H9 (cell line): ENCODE measurements at regions not wholly inside any gene's neighbourhood (a gene's known extent, or its start where the extent isn't known, plus 50 kb on each side); places are given as distances from the start of the nearest gene placed in this dataset.

Source experiments
- DNase-seq: peaks from one replicate; pipeline ENCODE4 v3.0.0-alpha.2; 2017
- H2AFZ ChIP-seq: one replicate; pipeline ENCODE4 v1.6.1; 2013; ENCODE audit warnings: mild to moderate bottlenecking, low read length, control low read depth, moderate library complexity
- H2AK5ac ChIP-seq: 2 replicates; pipeline ENCODE4 v1.6.1; 2013; ENCODE audit warnings: low read length, control low read depth, mixed read lengths; ENCODE audit not compliant: insufficient read length
- H2BK120ac ChIP-seq: one replicate; pipeline ENCODE4 v1.6.1; 2013; ENCODE audit warnings: low read depth, mild to moderate bottlenecking, low read length, control low read depth, inconsistent platforms; ENCODE audit not compliant: poor library complexity, severe bottlenecking
- H2BK12ac ChIP-seq: 2 replicates; pipeline ENCODE4 v1.6.1; 2013; ENCODE audit warnings: low read length, control low read depth, mixed read lengths, low read depth; ENCODE audit not compliant: insufficient read length
- H2BK15ac ChIP-seq: 2 replicates; pipeline ENCODE4 v1.6.1; 2013; ENCODE audit warnings: low read depth, low read length, control low read depth
- H2BK20ac ChIP-seq: one replicate; pipeline ENCODE4 v1.6.1; 2013; ENCODE audit warnings: low read depth, mild to moderate bottlenecking, low read length, control low read depth, inconsistent platforms; ENCODE audit not compliant: poor library complexity, severe bottlenecking
- H2BK5ac ChIP-seq: 2 replicates; pipeline ENCODE4 v1.6.1; 2013; ENCODE audit warnings: low read length, control low read depth, mixed read lengths; ENCODE audit not compliant: insufficient read length
- H3K14ac ChIP-seq: 2 replicates; pipeline ENCODE4 v1.6.1; 2013; ENCODE audit warnings: low read length, control low read depth; ENCODE audit not compliant: insufficient read depth
- H3K18ac ChIP-seq: 2 replicates; pipeline ENCODE4 v1.6.1; 2013; ENCODE audit warnings: low read depth, mild to moderate bottlenecking, mixed read lengths, low read length, control low read depth; ENCODE audit not compliant: insufficient read length
- H3K23ac ChIP-seq: 2 replicates; pipeline ENCODE4 v1.6.1; 2013; ENCODE audit warnings: low read length, control low read depth, mixed read lengths, low read depth; ENCODE audit not compliant: insufficient read length
- H3K23me2 ChIP-seq: 2 replicates; pipeline ENCODE4 v1.6.1; 2013; ENCODE audit warnings: low read depth, mild to moderate bottlenecking, mixed read lengths, low read length, control low read depth; ENCODE audit not compliant: insufficient read length, poor library complexity, severe bottlenecking
- H3K27ac ChIP-seq: 2 replicates; pipeline ENCODE4 v1.5.1; 2013; ENCODE audit warnings: low read length, control low read depth, mixed read lengths, low read depth; ENCODE audit not compliant: insufficient read length
- H3K27me3 ChIP-seq: 2 replicates; pipeline ENCODE4 v1.6.1; 2013; ENCODE audit warnings: low read length, control low read depth, inconsistent platforms; ENCODE audit not compliant: insufficient read depth
- H3K4ac ChIP-seq: 2 replicates; pipeline ENCODE4 v1.6.1; 2013; ENCODE audit warnings: low read depth, mild to moderate bottlenecking, control low read depth, inconsistent platforms, low read length, moderate library complexity
- H3K4me1 ChIP-seq: 2 replicates; pipeline ENCODE4 v1.6.1; 2013; ENCODE audit warnings: low read length, control low read depth, inconsistent platforms; ENCODE audit not compliant: insufficient read depth
- H3K4me2 ChIP-seq: 2 replicates; pipeline ENCODE4 v1.6.1; 2013; ENCODE audit warnings: low read length, control low read depth, mixed read lengths; ENCODE audit not compliant: insufficient read length, insufficient read depth
- H3K56ac ChIP-seq: 2 replicates; pipeline ENCODE4 v1.6.1; 2013; ENCODE audit warnings: low read depth, mild to moderate bottlenecking, mixed read lengths, low read length, control low read depth; ENCODE audit not compliant: insufficient read length
- H3K79me1 ChIP-seq: 2 replicates; pipeline ENCODE4 v1.6.1; 2013; ENCODE audit warnings: low read depth, mild to moderate bottlenecking, moderate library complexity, low read length, control low read depth, inconsistent platforms; ENCODE audit not compliant: insufficient read depth, poor library complexity, severe bottlenecking
- H3K79me2 ChIP-seq: 2 replicates; pipeline ENCODE4 v1.6.1; 2013; ENCODE audit warnings: low read length, control low read depth, inconsistent platforms; ENCODE audit not compliant: insufficient read depth
- H3K9ac ChIP-seq: 2 replicates; pipeline ENCODE4 v1.6.1; 2013; ENCODE audit warnings: low read length, control low read depth, mixed read lengths; ENCODE audit not compliant: insufficient read length; ENCODE audit errors: extremely low read depth
- H3K9me3 ChIP-seq: one replicate; pipeline ENCODE4 v1.6.1; 2013; ENCODE audit warnings: low read depth, low read length, inconsistent platforms; ENCODE audit not compliant: control insufficient read depth
- H3T11ph ChIP-seq: one replicate; pipeline ENCODE4 v1.6.1; 2013; ENCODE audit warnings: mild to moderate bottlenecking, low read length, control low read depth, inconsistent platforms
- H4K20me1 ChIP-seq: one replicate; pipeline ENCODE4 v1.6.1; 2013; ENCODE audit not compliant: control insufficient read depth, insufficient read length, insufficient read depth
- H4K5ac ChIP-seq: 2 replicates; pipeline ENCODE4 v1.6.1; 2013; ENCODE audit warnings: low read depth, mild to moderate bottlenecking, mixed read lengths, low read length, control low read depth; ENCODE audit not compliant: insufficient read length
- H4K8ac ChIP-seq: replicated peaks from 2 replicates; pipeline ENCODE4 v1.6.1; 2013; ENCODE audit warnings: low read length, control low read depth, mixed read lengths, low read depth; ENCODE audit not compliant: insufficient read length
- H4K91ac ChIP-seq: 2 replicates; pipeline ENCODE4 v1.6.1; 2013; ENCODE audit warnings: low read depth, mild to moderate bottlenecking, moderate library complexity, mixed read lengths, low read length, control low read depth; ENCODE audit not compliant: insufficient read length
- H3K27ac Mint-ChIP-seq, 3 experiments: 2 replicates in 2 of 3; 3 replicates in 1 of 3; pipeline ENCODE4 v1.8.0; 2020 to 2021; ENCODE audit warnings: mixed read lengths in 3 of 3, mild to moderate bottlenecking in 1 of 3, moderate library complexity in 1 of 3
- H3K27me3 Mint-ChIP-seq: 2 replicates; pipeline ENCODE4 v1.8.0; 2021; ENCODE audit warnings: low read depth, mild to moderate bottlenecking, moderate library complexity, mixed read lengths
- H3K36me3 Mint-ChIP-seq, 3 experiments: 2 replicates in 2 of 3; 3 replicates in 1 of 3; pipeline ENCODE4 v1.8.0; 2020 to 2021; ENCODE audit warnings: low read depth in 3 of 3, mixed read lengths in 3 of 3; ENCODE audit not compliant: insufficient read depth in 1 of 3
- H3K4me1 Mint-ChIP-seq, 2 experiments: 2 replicates each; pipeline ENCODE4 v1.8.0; 2020; ENCODE audit warnings: mixed read lengths in 2 of 2
- H3K4me3 Mint-ChIP-seq, 2 experiments: 2 replicates in 1 of 2; 3 replicates in 1 of 2; pipeline ENCODE4 v1.8.0; 2020 to 2021; ENCODE audit warnings: mild to moderate bottlenecking in 2 of 2, mixed read lengths in 2 of 2, moderate library complexity in 1 of 2
- H3K9me3 Mint-ChIP-seq, 2 experiments: 2 replicates in 1 of 2; 3 replicates in 1 of 2; pipeline ENCODE4 v1.8.0; 2020; ENCODE audit warnings: mild to moderate bottlenecking in 2 of 2, mixed read lengths in 2 of 2, moderate library complexity in 1 of 2
- WGBS: extraction: QIAGEN DNeasy Blood & Tissue Kit; methylation state at CpG from one replicate; pipeline ENCODE4 v1.1.7; 2013; ENCODE audit warnings: missing lambda C conversion rate, low lambda C conversion rate, mixed read lengths; ENCODE audit not compliant: insufficient read length; ENCODE audit errors: extremely low coverage; 5-methylcytosine and 5-hydroxymethylcytosine counted together
- TF ChIP-seq, protein P1 (sequence below): fragments of 200-600 bp; sonication (generic); conservative IDR thresholded peaks from 3 replicates; pipeline ENCODE4 v1.8.0; 2021; ENCODE audit warnings: antibody characterized with exemption, mild to moderate bottlenecking

DNA sequence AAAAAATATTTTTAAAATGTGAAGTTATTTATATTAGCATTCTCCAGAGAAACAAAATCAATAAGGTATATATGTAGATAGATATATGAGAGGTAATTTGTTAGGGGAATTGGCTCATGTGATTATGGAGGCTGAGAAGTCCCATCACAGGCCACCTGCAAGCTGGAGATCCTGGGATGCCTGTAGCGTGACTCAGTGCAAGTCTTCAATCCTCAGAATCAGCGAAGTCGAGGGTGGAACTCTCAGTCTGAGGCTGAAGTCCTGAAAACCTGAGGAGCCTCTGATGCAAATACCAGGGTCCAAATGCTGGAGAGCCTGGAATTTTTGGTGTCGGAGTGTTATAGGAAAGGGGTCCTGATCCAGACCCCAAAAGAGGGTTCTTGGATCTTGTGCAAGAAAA, 658.5 kb downstream of the USP25 start:
- no peak overlapping the region for H2BK5ac ChIP-seq
- H3K27ac Mint-ChIP-seq, result no peak overlapping the region
- H3K23me2 ChIP-seq, result no peaks in the 10 kb centered on the region
- H3K9ac ChIP-seq, result no peak overlapping the region
- H3K14ac ChIP-seq, result no peak overlapping the region
- no peak overlapping the region for H2BK15ac ChIP-seq
- no peaks in the 10 kb centered on the region for H3K4me1 ChIP-seq
- no peaks in the 10 kb centered on the region for H4K20me1 ChIP-seq
- H3K36me3 Mint-ChIP-seq, result peaks cover 0 to 3% (median 2%) of the 10 kb centered on the region in 3 experiments; a peak in 3 of 7 replicates
- no peak overlapping the region for H2BK120ac ChIP-seq
- H3K4ac ChIP-seq, result no peak overlapping the region
- H3K27me3 ChIP-seq, result no peaks in the 10 kb centered on the region
- no peak overlapping the region for H3K27ac ChIP-seq
- H4K8ac ChIP-seq, result no peak overlapping the region
- no peaks in the 10 kb centered on the region for H3K9me3 ChIP-seq
- H3K56ac ChIP-seq, result no peak overlapping the region
- no peaks in the 10 kb centered on the region for H3K27me3 Mint-ChIP-seq
- no peak overlapping the region for H3K23ac ChIP-seq
- H4K91ac ChIP-seq, result no peak overlapping the region
- H2BK20ac ChIP-seq, result no peak overlapping the region
- no peak overlapping the region for H3K4me2 ChIP-seq
- H3K79me2 ChIP-seq, result no peaks in the 10 kb centered on the region
- H3K9me3 Mint-ChIP-seq, result peaks cover 3 to 8% of the 10 kb centered on the region in 2 experiments; a peak in 3 of 5 replicates
- no peaks in the 10 kb centered on the region for H3K4me1 Mint-ChIP-seq
- no peak overlapping the region for H2AFZ ChIP-seq
- H4K5ac ChIP-seq, result no peak overlapping the region
- no peak overlapping the region for H2BK12ac ChIP-seq
- H3T11ph ChIP-seq, result no peak overlapping the region
- TF ChIP-seq, protein P1, sequence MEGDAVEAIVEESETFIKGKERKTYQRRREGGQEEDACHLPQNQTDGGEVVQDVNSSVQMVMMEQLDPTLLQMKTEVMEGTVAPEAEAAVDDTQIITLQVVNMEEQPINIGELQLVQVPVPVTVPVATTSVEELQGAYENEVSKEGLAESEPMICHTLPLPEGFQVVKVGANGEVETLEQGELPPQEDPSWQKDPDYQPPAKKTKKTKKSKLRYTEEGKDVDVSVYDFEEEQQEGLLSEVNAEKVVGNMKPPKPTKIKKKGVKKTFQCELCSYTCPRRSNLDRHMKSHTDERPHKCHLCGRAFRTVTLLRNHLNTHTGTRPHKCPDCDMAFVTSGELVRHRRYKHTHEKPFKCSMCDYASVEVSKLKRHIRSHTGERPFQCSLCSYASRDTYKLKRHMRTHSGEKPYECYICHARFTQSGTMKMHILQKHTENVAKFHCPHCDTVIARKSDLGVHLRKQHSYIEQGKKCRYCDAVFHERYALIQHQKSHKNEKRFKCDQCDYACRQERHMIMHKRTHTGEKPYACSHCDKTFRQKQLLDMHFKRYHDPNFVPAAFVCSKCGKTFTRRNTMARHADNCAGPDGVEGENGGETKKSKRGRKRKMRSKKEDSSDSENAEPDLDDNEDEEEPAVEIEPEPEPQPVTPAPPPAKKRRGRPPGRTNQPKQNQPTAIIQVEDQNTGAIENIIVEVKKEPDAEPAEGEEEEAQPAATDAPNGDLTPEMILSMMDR, result no peak
- no peak for DNase-seq
- no CpG with 5 or more reads among the region's 4 CpGs for WGBS
- no peak overlapping the region for H2AK5ac ChIP-seq
- no peaks in the 10 kb centered on the region for H3K79me1 ChIP-seq
- H3K4me3 Mint-ChIP-seq, result no peak overlapping the region
- no peak overlapping the region for H3K18ac ChIP-seq
